ENCODE measurements at regions not wholly inside any gene's neighbourhood (a gene's known extent, or its start where the extent isn't known, plus 50 kb on each side); places are given as distances from the start of the nearest gene placed in this dataset.

DNA sequence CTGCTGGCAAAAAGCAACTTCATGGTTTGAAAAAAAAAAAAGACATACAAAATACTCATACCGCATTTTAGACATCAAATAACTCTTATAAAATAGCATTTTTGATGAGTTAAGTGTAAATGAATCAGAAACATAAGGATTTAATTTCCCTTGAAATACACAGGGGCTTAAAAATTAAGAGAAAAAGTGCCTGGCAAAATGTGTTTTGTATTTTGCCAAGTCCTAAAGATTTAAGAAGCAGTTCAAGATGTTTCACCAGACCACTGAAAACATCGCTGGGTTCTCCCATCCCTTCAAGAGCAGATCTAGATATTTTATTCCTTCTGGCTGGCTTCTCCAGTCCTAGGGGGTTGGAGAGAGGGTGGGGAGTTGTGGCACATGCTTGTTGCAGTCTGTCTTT, 396.4 kb downstream of the INHBA start:
- peaks cover 0 to 8% (median 0%) of the 10 kb centered on the region in 5 donors for H3K4me1 ChIP-seq (ENCODE audit: control insufficient read depth in 5 of 5, insufficient read depth in 5 of 5, low read length in 5 of 5)
- H3K9ac ChIP-seq (ENCODE audit: insufficient read depth in 1 of 2, low read length in 2 of 2) = no peak overlapping the region
- ATAC-seq (ENCODE audit: insufficient read depth, low FRiP score) (no peak), DNase-seq (no peak)
- TF ChIP-seq, protein P1, sequence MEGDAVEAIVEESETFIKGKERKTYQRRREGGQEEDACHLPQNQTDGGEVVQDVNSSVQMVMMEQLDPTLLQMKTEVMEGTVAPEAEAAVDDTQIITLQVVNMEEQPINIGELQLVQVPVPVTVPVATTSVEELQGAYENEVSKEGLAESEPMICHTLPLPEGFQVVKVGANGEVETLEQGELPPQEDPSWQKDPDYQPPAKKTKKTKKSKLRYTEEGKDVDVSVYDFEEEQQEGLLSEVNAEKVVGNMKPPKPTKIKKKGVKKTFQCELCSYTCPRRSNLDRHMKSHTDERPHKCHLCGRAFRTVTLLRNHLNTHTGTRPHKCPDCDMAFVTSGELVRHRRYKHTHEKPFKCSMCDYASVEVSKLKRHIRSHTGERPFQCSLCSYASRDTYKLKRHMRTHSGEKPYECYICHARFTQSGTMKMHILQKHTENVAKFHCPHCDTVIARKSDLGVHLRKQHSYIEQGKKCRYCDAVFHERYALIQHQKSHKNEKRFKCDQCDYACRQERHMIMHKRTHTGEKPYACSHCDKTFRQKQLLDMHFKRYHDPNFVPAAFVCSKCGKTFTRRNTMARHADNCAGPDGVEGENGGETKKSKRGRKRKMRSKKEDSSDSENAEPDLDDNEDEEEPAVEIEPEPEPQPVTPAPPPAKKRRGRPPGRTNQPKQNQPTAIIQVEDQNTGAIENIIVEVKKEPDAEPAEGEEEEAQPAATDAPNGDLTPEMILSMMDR (IDR thresholded peaks at IDR 0.05; ENCODE audit: control extremely low read depth, extremely low read depth) = no peak
- 88 to 98% methylated on average over 2 of the region's 2 CpGs for WGBS, 2 donors
- no peaks in the 10 kb centered on the region for H3K9me3 ChIP-seq (ENCODE audit: control insufficient read depth in 4 of 4, insufficient read depth in 3 of 4, low read length in 3 of 4)
- H3K27me3 ChIP-seq (ENCODE audit: control insufficient read depth in 3 of 3, insufficient read depth in 3 of 3, low read length in 2 of 3) = no peaks in the 10 kb centered on the region
- H3K36me3 ChIP-seq (ENCODE audit: control insufficient read depth in 4 of 4, insufficient read depth in 4 of 4, low read length in 4 of 4) = no peaks in the 10 kb centered on the region
- no peak overlapping the region for H3K27ac ChIP-seq (ENCODE audit: low read depth in 1 of 2, low read length in 1 of 2)
- H3K4me3 ChIP-seq = no peak overlapping the region

DNA sequence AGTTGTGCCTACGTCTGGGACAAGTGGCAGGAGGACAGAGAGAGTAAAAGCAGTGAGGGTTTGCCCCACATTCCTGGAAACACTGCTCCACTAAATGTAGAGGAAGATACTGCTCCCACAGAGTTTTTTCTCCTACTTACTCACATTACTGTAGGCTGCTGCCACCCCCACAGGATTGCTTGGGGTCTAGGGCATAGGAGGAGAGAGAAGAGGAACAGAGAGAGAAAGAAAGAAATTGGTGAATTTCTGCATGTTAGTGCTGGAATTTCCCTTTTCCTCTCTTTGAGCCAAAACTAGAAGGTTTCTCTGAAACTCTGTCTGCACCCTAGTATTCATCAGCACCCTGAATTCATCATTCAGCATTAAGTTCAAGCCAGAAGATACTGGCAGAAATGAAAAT, 397.9 kb downstream of the INHBA start:
- Histone ChIP-seq H3K4me3 (no peak overlapping the region), H3K4me1 (ENCODE audit: control insufficient read depth in 5 of 5, insufficient read depth in 5 of 5, low read length in 5 of 5) (peaks cover 0 to 3% (median 0%) of the 10 kb centered on the region in 5 donors), H3K27me3 (ENCODE audit: control insufficient read depth in 3 of 3, insufficient read depth in 3 of 3, low read length in 2 of 3) (no peaks in the 10 kb centered on the region), H3K27ac (ENCODE audit: low read depth in 1 of 2, low read length in 1 of 2) (no peak overlapping the region), H3K9me3 (ENCODE audit: control insufficient read depth in 4 of 4, insufficient read depth in 3 of 4, low read length in 3 of 4) (no peaks in the 10 kb centered on the region), H3K9ac (ENCODE audit: insufficient read depth in 1 of 2, low read length in 2 of 2) (no peak overlapping the region), H3K36me3 (ENCODE audit: control insufficient read depth in 4 of 4, insufficient read depth in 4 of 4, low read length in 4 of 4) (no peaks in the 10 kb centered on the region)
- 84 to 100% methylated on average over 1 of the region's 1 CpG for WGBS, 2 donors
- no peak for DNase-seq
- ATAC-seq (ENCODE audit: insufficient read depth, low FRiP score) = no peak
- TF ChIP-seq, protein P1 (IDR thresholded peaks at IDR 0.05; ENCODE audit: control extremely low read depth, extremely low read depth) = no peak

DNA sequence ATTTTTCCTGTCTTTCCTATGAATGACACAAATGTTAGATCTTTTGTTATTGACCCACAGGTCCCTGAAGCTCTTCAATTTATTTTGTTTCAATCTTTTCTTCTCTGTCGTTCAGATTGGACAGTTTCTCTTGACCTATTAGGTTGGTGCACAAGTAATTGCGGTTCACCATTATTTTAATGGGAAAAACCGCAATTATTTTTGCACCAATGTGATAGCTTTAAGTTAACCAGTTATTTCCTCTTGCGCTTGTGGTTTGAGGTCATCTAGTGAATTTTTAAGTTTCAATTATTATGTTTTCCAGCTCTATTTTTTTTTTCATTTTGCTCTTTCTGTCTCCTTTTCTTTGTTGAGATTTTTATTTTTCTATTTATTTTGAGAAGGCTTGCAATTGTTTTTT, 399.2 kb downstream of the INHBA start:
- TF ChIP-seq, protein P1 (IDR thresholded peaks at IDR 0.05; ENCODE audit: control extremely low read depth, extremely low read depth) = no peak
- no peaks in the 10 kb centered on the region for H3K27me3 ChIP-seq (ENCODE audit: control insufficient read depth in 3 of 3, insufficient read depth in 3 of 3, low read length in 2 of 3)
- ATAC-seq (ENCODE audit: insufficient read depth, low FRiP score) (no peak), DNase-seq (no peak)
- H3K4me1 ChIP-seq (ENCODE audit: control insufficient read depth in 5 of 5, insufficient read depth in 5 of 5, low read length in 5 of 5) = no peaks in the 10 kb centered on the region
- H3K9me3 ChIP-seq (ENCODE audit: control insufficient read depth in 4 of 4, insufficient read depth in 3 of 4, low read length in 3 of 4) = no peaks in the 10 kb centered on the region
- no peaks in the 10 kb centered on the region for H3K36me3 ChIP-seq (ENCODE audit: control insufficient read depth in 4 of 4, insufficient read depth in 4 of 4, low read length in 4 of 4)
- WGBS, 2 donors = 94 to 95% methylated on average over 4 of the region's 4 CpGs
- H3K9ac ChIP-seq (ENCODE audit: insufficient read depth in 1 of 2, low read length in 2 of 2) = no peak overlapping the region
- H3K27ac ChIP-seq (ENCODE audit: low read depth in 1 of 2, low read length in 1 of 2) = no peak overlapping the region
- H3K4me3 ChIP-seq = no peak overlapping the region

DNA sequence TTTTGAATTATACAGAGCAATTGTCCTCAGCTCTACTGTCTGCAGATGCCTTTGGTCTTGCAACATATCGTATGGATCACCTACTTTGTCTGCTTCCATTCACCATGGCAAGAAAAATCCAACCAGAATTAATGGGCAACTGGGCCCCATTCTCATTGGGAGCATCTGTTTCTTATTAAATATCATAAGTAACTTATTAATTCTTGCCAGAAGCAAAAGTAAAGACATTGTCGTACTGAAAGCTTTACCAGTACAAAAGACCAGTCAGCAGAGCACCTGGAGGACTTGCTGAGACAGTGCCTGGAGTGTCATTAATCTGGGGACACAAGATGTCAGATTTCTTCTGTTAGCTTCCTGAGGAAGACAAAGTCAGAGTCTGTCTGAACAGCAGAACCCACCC, 404.5 kb downstream of the INHBA start:
- whole genome bisulfite sequencing, 2 donors = 77 to 91% methylated on average over 2 of the region's 2 CpGs
- Histone ChIP-seq H3K9me3 (ENCODE audit: control insufficient read depth in 4 of 4, insufficient read depth in 3 of 4, low read length in 3 of 4) (peaks cover 0 to 2% (median 0%) of the 10 kb centered on the region in 4 donors), H3K27ac (ENCODE audit: low read depth in 1 of 2, low read length in 1 of 2) (no peak overlapping the region), H3K4me1 (ENCODE audit: control insufficient read depth in 5 of 5, insufficient read depth in 5 of 5, low read length in 5 of 5) (no peaks in the 10 kb centered on the region), H3K9ac (ENCODE audit: insufficient read depth in 1 of 2, low read length in 2 of 2) (no peak overlapping the region), H3K4me3 (no peak overlapping the region), H3K27me3 (ENCODE audit: control insufficient read depth in 3 of 3, insufficient read depth in 3 of 3, low read length in 2 of 3) (no peaks in the 10 kb centered on the region), H3K36me3 (ENCODE audit: control insufficient read depth in 4 of 4, insufficient read depth in 4 of 4, low read length in 4 of 4) (no peaks in the 10 kb centered on the region)
- DNase-seq (no peak), ATAC-seq (ENCODE audit: insufficient read depth, low FRiP score) (no peak)
- TF ChIP-seq, protein P1 (IDR thresholded peaks at IDR 0.05; ENCODE audit: control extremely low read depth, extremely low read depth) = no peak
